Jurkat, Clone E6-1 (cell line): ENCODE measurements at regions not wholly inside any gene's neighbourhood (a gene's known extent, or its start where the extent isn't known, plus 50 kb on each side); places are given as distances from the start of the nearest gene placed in this dataset.
"Not testable (repeated sequence)": the region's sequence is repeated elsewhere in the genome, so short reads cannot be mapped to it uniquely, and the experiment has no call there.

ENCODE experiments used
- DNase-seq: peaks from one replicate; pipeline ENCODE4 v3.0.0-alpha.2; 2011; ENCODE audit warnings: low read depth, low spot score
- H3K4me3 ChIP-seq: 2 replicates; pipeline ENCODE4 v1.5.1; 2011; ENCODE audit warnings: mild to moderate bottlenecking, low read length, control low read depth, moderate library complexity

- not testable (repeated sequence) for H3K4me3 ChIP-seq, DNase-seq
Observed at GRCh38 chr1:146883190-146883589, 54.9 kb upstream of the NBPF12 start.

GRCh38 chr1:146881096-146881495 is 57.0 kb upstream of the NBPF12 start:
- DNase-seq = not testable (repeated sequence)

GRCh38 chr1:146863799-146864319 is 74.3 kb upstream of the NBPF12 start:
- DNase-seq, H3K4me3 ChIP-seq: not testable (repeated sequence)

More at GRCh38 chr1:146881096-146881495, 57.0 kb upstream of the NBPF12 start:
- not testable (repeated sequence) for H3K4me3 ChIP-seq

- H3K4me3 ChIP-seq, DNase-seq: not testable (repeated sequence)
Observed at GRCh38 chr1:146853147-146853546, 85.0 kb upstream of the NBPF12 start.

GRCh38 chr1:146850352-146850889 is 87.7 kb upstream of the NBPF12 start:
- H3K4me3 ChIP-seq, DNase-seq: not testable (repeated sequence)

- not testable (repeated sequence) for DNase-seq
Observed at GRCh38 chr1:146838725-146839124, 99.4 kb upstream of the NBPF12 start.

GRCh38 chr1:146826957-146827356 is 111.2 kb upstream of the NBPF12 start:
- DNase-seq, H3K4me3 ChIP-seq: not testable (repeated sequence)

More at GRCh38 chr1:146838725-146839124, 99.4 kb upstream of the NBPF12 start:
- not testable (repeated sequence) for H3K4me3 ChIP-seq

- DNase-seq, H3K4me3 ChIP-seq: not testable (repeated sequence)
Observed at GRCh38 chr1:146794236-146794635, 143.9 kb upstream of the NBPF12 start.

GRCh38 chr1:146792725-146793124 is 145.4 kb upstream of the NBPF12 start:
- not testable (repeated sequence) for DNase-seq, H3K4me3 ChIP-seq

GRCh38 chr1:146784212-146784940 is 153.7 kb upstream of the NBPF12 start:
- not testable (repeated sequence) for H3K4me3 ChIP-seq, DNase-seq

GRCh38 chr1:146781235-146781634 is 156.9 kb upstream of the NBPF12 start:
- H3K4me3 ChIP-seq, DNase-seq: not testable (repeated sequence)

- not testable (repeated sequence) for H3K4me3 ChIP-seq, DNase-seq
Observed at GRCh38 chr1:146777826-146778602, 160.1 kb upstream of the NBPF12 start.

GRCh38 chr1:146774988-146775387 is 163.1 kb upstream of the NBPF12 start:
- not testable (repeated sequence) for DNase-seq, H3K4me3 ChIP-seq

GRCh38 chr1:146774271-146774670 is 163.9 kb upstream of the NBPF12 start:
- DNase-seq, H3K4me3 ChIP-seq: not testable (repeated sequence)

GRCh38 chr1:146771409-146771808 is 166.7 kb upstream of the NBPF12 start:
- not testable (repeated sequence) for DNase-seq, H3K4me3 ChIP-seq

GRCh38 chr1:146770998-146771397 is 167.1 kb upstream of the NBPF12 start:
- not testable (repeated sequence) for DNase-seq, H3K4me3 ChIP-seq

GRCh38 chr1:146763234-146763633 is 174.9 kb upstream of the NBPF12 start:
- DNase-seq, H3K4me3 ChIP-seq: not testable (repeated sequence)

- not testable (repeated sequence) for DNase-seq, H3K4me3 ChIP-seq
Observed at GRCh38 chr1:146756858-146757257, 181.3 kb upstream of the NBPF12 start.

GRCh38 chr1:146748686-146749085 is 189.4 kb upstream of the NBPF12 start:
- DNase-seq, H3K4me3 ChIP-seq: not testable (repeated sequence)
